Thymus (tissue), 11 donors: ENCODE measurements at regions not wholly inside any gene's neighbourhood (a gene's known extent, or its start where the extent isn't known, plus 50 kb on each side); places are given as distances from the start of the nearest gene placed in this dataset.

Experiments
- DNase-seq, 9 donors: peaks; one replicate each; pipeline ENCODE4 v3.0.0-alpha.2; 2013; ENCODE audit warnings: low spot score in 9 of 9, low read depth in 6 of 9, missing footprints in 1 of 9
- H3K27ac ChIP-seq, 2 donors: one replicate each; pipeline ENCODE4 v1.5.1; 2013; ENCODE audit warnings: control low read depth in 1 of 2, low read depth in 1 of 2, low read length in 1 of 2, mild to moderate bottlenecking in 1 of 2, moderate library complexity in 1 of 2
- H3K27me3 ChIP-seq, 2 donors: one replicate each; pipeline ENCODE4 v1.5.1; 2013; ENCODE audit warnings: low read length in 1 of 2; ENCODE audit not compliant: control insufficient read depth in 2 of 2, insufficient read depth in 1 of 2
- H3K36me3 ChIP-seq, 2 donors: one replicate each; pipeline ENCODE4 v1.5.1; 2013; ENCODE audit warnings: low read length in 1 of 2, mild to moderate bottlenecking in 1 of 2, moderate library complexity in 1 of 2; ENCODE audit not compliant: control insufficient read depth in 2 of 2, insufficient read depth in 2 of 2
- H3K4me1 ChIP-seq, 2 donors: one replicate each; pipeline ENCODE4 v1.5.1; 2013; ENCODE audit warnings: low read length in 2 of 2; ENCODE audit not compliant: control insufficient read depth in 2 of 2, insufficient read depth in 2 of 2
- H3K4me3 ChIP-seq, 2 donors: one replicate each; pipeline ENCODE4 v1.5.1; 2013; ENCODE audit warnings: low read length in 2 of 2, control low read depth in 1 of 2, mild to moderate bottlenecking in 1 of 2
- H3K9me3 ChIP-seq, 2 donors: one replicate each; pipeline ENCODE4 v1.5.1; 2013; ENCODE audit warnings: low read length in 1 of 2, mild to moderate bottlenecking in 1 of 2; ENCODE audit not compliant: control insufficient read depth in 2 of 2, insufficient read depth in 1 of 2
- WGBS: extraction: QIAGEN DNeasy Blood & Tissue Kit; methylation state at CpG from one replicate; pipeline ENCODE4 v1.1.7; 2013; 5-methylcytosine and 5-hydroxymethylcytosine counted together
- donor health status: healthy.

- Histone ChIP-seq H3K27ac (no peak overlapping the region), H3K27me3 (no peaks in the 10 kb centered on the region), H3K36me3 (no peaks in the 10 kb centered on the region), H3K9me3 (no peaks in the 10 kb centered on the region), H3K4me3 (no peak overlapping the region), H3K4me1 (no peaks in the 10 kb centered on the region)
- WGBS, result 93% methylated on average over 1 of the region's 1 CpG
- no peak for DNase-seq
Measured at GRCh38 chr4:66693694-66694093, 851.6 kb downstream of the CENPC start.

GRCh38 chr4:66691101-66691500, 854.2 kb downstream of the CENPC start:
- H3K4me3 ChIP-seq, result no peak overlapping the region
- no peaks in the 10 kb centered on the region for H3K4me1 ChIP-seq
- H3K9me3 ChIP-seq, result no peaks in the 10 kb centered on the region
- H3K27ac ChIP-seq, result no peak overlapping the region
- DNase-seq, result no peak
- WGBS, result 67% methylated on average over 4 of the region's 4 CpGs
- H3K27me3 ChIP-seq, result no peaks in the 10 kb centered on the region
- no peaks in the 10 kb centered on the region for H3K36me3 ChIP-seq

- Histone ChIP-seq H3K36me3 (no peaks in the 10 kb centered on the region), H3K27me3 (no peaks in the 10 kb centered on the region), H3K4me3 (no peak overlapping the region), H3K9me3 (no peaks in the 10 kb centered on the region), H3K27ac (no peak overlapping the region), H3K4me1 (no peaks in the 10 kb centered on the region)
- 64% methylated on average over 3 of the region's 3 CpGs for WGBS
- DNase-seq, result no peak
Measured at GRCh38 chr4:66688674-66689073, 856.6 kb downstream of the CENPC start.

- Histone ChIP-seq H3K27me3 (no peaks in the 10 kb centered on the region), H3K27ac (no peak overlapping the region), H3K4me1 (no peaks in the 10 kb centered on the region), H3K9me3 (no peaks in the 10 kb centered on the region), H3K4me3 (no peak overlapping the region), H3K36me3 (no peaks in the 10 kb centered on the region)
- 90% methylated on average over 2 of the region's 2 CpGs for WGBS
- DNase-seq, result no peak
Measured at GRCh38 chr4:66687459-66687858, 857.8 kb downstream of the CENPC start.

- H3K9me3 ChIP-seq, result no peaks in the 10 kb centered on the region
- H3K27ac ChIP-seq, result no peak overlapping the region
- no peak for DNase-seq
- H3K4me1 ChIP-seq, result no peaks in the 10 kb centered on the region
- no peaks in the 10 kb centered on the region for H3K27me3 ChIP-seq
- H3K36me3 ChIP-seq, result no peaks in the 10 kb centered on the region
- no peak overlapping the region for H3K4me3 ChIP-seq
Measured at GRCh38 chr4:66681962-66682361, 863.3 kb downstream of the CENPC start.

- H3K36me3 ChIP-seq, result no peaks in the 10 kb centered on the region
- peak in 2 of 9 donors; percentile 3 to 23 for DNase-seq
- no peak overlapping the region for H3K4me3 ChIP-seq
- H3K4me1 ChIP-seq, result no peaks in the 10 kb centered on the region
- H3K27ac ChIP-seq, result peak overlapping the region in 1 of 2 donors; percentile 38
- H3K27me3 ChIP-seq, result no peaks in the 10 kb centered on the region
- WGBS, result 93% methylated on average over 1 of the region's 1 CpG
- H3K9me3 ChIP-seq, result no peaks in the 10 kb centered on the region
Measured at GRCh38 chr4:66667249-66667648, 878.1 kb downstream of the CENPC start.

GRCh38 chr4:66662620-66663019, 882.7 kb downstream of the CENPC start:
- DNase-seq, result no peak
- WGBS, result 83% methylated on average over 3 of the region's 3 CpGs
- H3K4me1 ChIP-seq, result no peaks in the 10 kb centered on the region

GRCh38 chr4:66658809-66659208, 886.5 kb downstream of the CENPC start:
- Histone ChIP-seq H3K36me3 (no peaks in the 10 kb centered on the region), H3K9me3 (no peaks in the 10 kb centered on the region), H3K27ac (no peak overlapping the region), H3K27me3 (no peaks in the 10 kb centered on the region), H3K4me1 (no peaks in the 10 kb centered on the region), H3K4me3 (no peak overlapping the region)
- DNase-seq, result no peak
- 68% methylated on average over 2 of the region's 2 CpGs for WGBS

More at GRCh38 chr4:66662620-66663019, 882.7 kb downstream of the CENPC start:
- Histone ChIP-seq H3K36me3 (no peaks in the 10 kb centered on the region), H3K27ac (no peak overlapping the region), H3K9me3 (no peaks in the 10 kb centered on the region), H3K27me3 (no peaks in the 10 kb centered on the region), H3K4me3 (no peak overlapping the region)

- H3K27me3 ChIP-seq, result no peaks in the 10 kb centered on the region
- no peaks in the 10 kb centered on the region for H3K4me1 ChIP-seq
- no peaks in the 10 kb centered on the region for H3K9me3 ChIP-seq
- no peak for DNase-seq
- no peak overlapping the region for H3K27ac ChIP-seq
- H3K36me3 ChIP-seq, result no peaks in the 10 kb centered on the region
- H3K4me3 ChIP-seq, result no peak overlapping the region
- WGBS, result 95% methylated on average over 2 of the region's 2 CpGs
Measured at GRCh38 chr4:66655505-66655904, 889.8 kb downstream of the CENPC start.

GRCh38 chr4:66653937-66654336, 891.4 kb downstream of the CENPC start:
- H3K27me3 ChIP-seq, result no peaks in the 10 kb centered on the region
- 79% methylated on average over 2 of the region's 2 CpGs for WGBS
- DNase-seq, result no peak
- H3K36me3 ChIP-seq, result no peaks in the 10 kb centered on the region
- H3K4me3 ChIP-seq, result no peak overlapping the region
- H3K27ac ChIP-seq, result no peak overlapping the region
- H3K4me1 ChIP-seq, result no peaks in the 10 kb centered on the region
- no peaks in the 10 kb centered on the region for H3K9me3 ChIP-seq
